ENCODE measurements at regions not wholly inside any gene's neighbourhood (a gene's known extent, or its start where the extent isn't known, plus 50 kb on each side); places are given as distances from the start of the nearest gene placed in this dataset.

GRCh38 chr20:59495166-59495565, 109.2 kb upstream of the PHACTR3 start:
- DNase-seq (ENCODE audit: low spot score) = no peak

GRCh38 chr20:59495894-59496510, 108.3 kb upstream of the PHACTR3 start:
- DNase-seq (ENCODE audit: low spot score) = peak; percentile 47

GRCh38 chr20:59498291-59498690, 106.0 kb upstream of the PHACTR3 start:
- DNase-seq (ENCODE audit: low spot score) = no peak

GRCh38 chr20:59499863-59500262, 104.5 kb upstream of the PHACTR3 start:
- DNase-seq (ENCODE audit: low spot score) = no peak

GRCh38 chr20:59508729-59509128, 95.6 kb upstream of the PHACTR3 start:
- no peak for DNase-seq (ENCODE audit: low spot score)

- no peak for DNase-seq (ENCODE audit: low spot score)
Measured at GRCh38 chr20:59512651-59513050, 91.7 kb upstream of the PHACTR3 start.

GRCh38 chr20:59514554-59514953, 89.8 kb upstream of the PHACTR3 start:
- no peak for DNase-seq (ENCODE audit: low spot score)

GRCh38 chr20:59515013-59515905, 89.1 kb upstream of the PHACTR3 start:
- DNase-seq (ENCODE audit: low spot score) = no peak

GRCh38 chr20:59515906-59516209, 88.5 kb upstream of the PHACTR3 start:
- no peak for DNase-seq (ENCODE audit: low spot score)

- DNase-seq (ENCODE audit: low spot score) = peak; percentile 53
Measured at GRCh38 chr20:59518881-59519706, 85.2 kb upstream of the PHACTR3 start.

GRCh38 chr20:59519707-59520014, 84.7 kb upstream of the PHACTR3 start:
- no peak for DNase-seq (ENCODE audit: low spot score)

GRCh38 chr20:59520814-59521213, 83.5 kb upstream of the PHACTR3 start:
- DNase-seq (ENCODE audit: low spot score) = no peak

GRCh38 chr20:59525500-59526241, 78.7 kb upstream of the PHACTR3 start:
- peak; percentile 7 for DNase-seq (ENCODE audit: low spot score)

GRCh38 chr20:59526242-59527225, 77.8 kb upstream of the PHACTR3 start:
- DNase-seq (ENCODE audit: low spot score) = no peak

- no peak for DNase-seq (ENCODE audit: low spot score)
Measured at GRCh38 chr20:59530782-59531181, 73.6 kb upstream of the PHACTR3 start.

- no peak for DNase-seq (ENCODE audit: low spot score)
Measured at GRCh38 chr20:59537991-59538390, 66.3 kb upstream of the PHACTR3 start.

- DNase-seq (ENCODE audit: low spot score) = no peak
Measured at GRCh38 chr20:59547596-59547995, 56.7 kb upstream of the PHACTR3 start.
